Adrenal gland (tissue), 9 donors: ENCODE measurements at regions not wholly inside any gene's neighbourhood (a gene's known extent, or its start where the extent isn't known, plus 50 kb on each side); places are given as distances from the start of the nearest gene placed in this dataset.

Experiments
- DNase-seq, 7 donors: peaks; one replicate each; pipeline ENCODE4 v3.0.0-alpha.2; 2019 to 2020
- H3K27ac ChIP-seq, 5 donors: fragments of 200-600 bp; sonication (generic) in 4 of 5; 1 replicate in 3 of 5; 2 replicates in 2 of 5; pipeline versions ENCODE4 v1.5.1 to v1.8.0; 2016 to 2020; ENCODE audit warnings: mild to moderate bottlenecking in 1 of 5
- H3K27me3 ChIP-seq: fragments of 200-600 bp; 2 replicates; pipeline ENCODE4 v1.8.0; 2021
- H3K36me3 ChIP-seq, 2 donors: fragments of 200-600 bp; replicated peaks in 1 of 2; 1 replicate in 1 of 2; 2 replicates in 1 of 2; pipeline versions ENCODE4 v1.5.1 to v1.8.0; 2018 to 2022
- H3K4me1 ChIP-seq, 2 donors: fragments of 200-600 bp; replicated peaks in 1 of 2; 1 replicate in 1 of 2; 2 replicates in 1 of 2; pipeline versions ENCODE4 v1.5.1 to v1.8.0; 2018 to 2021
- H3K4me3 ChIP-seq, 4 donors: fragments of 200-600 bp; sonication (generic) in 3 of 4; one replicate each; pipeline ENCODE4 v1.5.1; 2016 to 2018
- H3K9me3 ChIP-seq, 3 donors: fragments of 200-600 bp; sonication (generic) in 1 of 3; replicated peaks in 1 of 3; 1 replicate in 2 of 3; 2 replicates in 1 of 3; pipeline versions ENCODE4 v1.5.1 to v1.8.0; 2016 to 2021
- POLR2A ChIP-seq, 2 donors: fragments of 450-650 bp; IDR thresholded peaks; one replicate each; pipeline ENCODE4 v1.6.1; 2017; ENCODE audit warnings: antibody characterized with exemption in 2 of 2, mild to moderate bottlenecking in 2 of 2, moderate library complexity in 1 of 2
- WGBS, 4 donors: extraction: QIAGEN DNeasy Blood & Tissue Kit in 2 of 4; methylation state at CpG; one replicate each; pipeline versions ENCODE4 v1.1.5 to v1.1.7; 2013 to 2017; 5-methylcytosine and 5-hydroxymethylcytosine counted together
- intact Hi-C, 2 donors: fragments of 100-400 bp; cut with DNase I; formaldehyde crosslinking; loops; one replicate each; pipeline versions ENCODE4 v1.14.1 to v1.15.0; 2022 to 2023
- TF ChIP-seq, protein P1 (sequence below), 6 experiments: fragments of 450-650 bp in 4 of 6; fragments of 200-600 bp in 2 of 6; sonication (generic) in 1 of 6; IDR thresholded peaks; 1 replicate in 5 of 6; 2 replicates in 1 of 6; pipeline versions ENCODE4 v1.5.1 to v1.8.0; 2016 to 2021; ENCODE audit warnings: antibody characterized with exemption in 6 of 6, mild to moderate bottlenecking in 2 of 6, moderate library complexity in 1 of 6
- donor health status: healthy with polysubstance abuse.
- donor health status: Bipolar disorder and iron deficiency.
- donor health status: DM: yes; HTN: yes; CAD: no.
- donor health status: DM: no; HTN: no; CAD: no.
- donor health status: DM: no; HTN: no; CAD: no.

- Histone ChIP-seq H3K27me3 (no peaks in the 10 kb centered on the region), H3K27ac (no peak overlapping the region), H3K36me3 (no peaks in the 10 kb centered on the region), H3K4me1 (no peaks in the 10 kb centered on the region), H3K4me3 (no peak overlapping the region), H3K9me3 (no peaks in the 10 kb centered on the region)
- no peak for TF ChIP-seq POLR2A (IDR thresholded peaks at IDR 0.05)
- TF ChIP-seq, protein P1, sequence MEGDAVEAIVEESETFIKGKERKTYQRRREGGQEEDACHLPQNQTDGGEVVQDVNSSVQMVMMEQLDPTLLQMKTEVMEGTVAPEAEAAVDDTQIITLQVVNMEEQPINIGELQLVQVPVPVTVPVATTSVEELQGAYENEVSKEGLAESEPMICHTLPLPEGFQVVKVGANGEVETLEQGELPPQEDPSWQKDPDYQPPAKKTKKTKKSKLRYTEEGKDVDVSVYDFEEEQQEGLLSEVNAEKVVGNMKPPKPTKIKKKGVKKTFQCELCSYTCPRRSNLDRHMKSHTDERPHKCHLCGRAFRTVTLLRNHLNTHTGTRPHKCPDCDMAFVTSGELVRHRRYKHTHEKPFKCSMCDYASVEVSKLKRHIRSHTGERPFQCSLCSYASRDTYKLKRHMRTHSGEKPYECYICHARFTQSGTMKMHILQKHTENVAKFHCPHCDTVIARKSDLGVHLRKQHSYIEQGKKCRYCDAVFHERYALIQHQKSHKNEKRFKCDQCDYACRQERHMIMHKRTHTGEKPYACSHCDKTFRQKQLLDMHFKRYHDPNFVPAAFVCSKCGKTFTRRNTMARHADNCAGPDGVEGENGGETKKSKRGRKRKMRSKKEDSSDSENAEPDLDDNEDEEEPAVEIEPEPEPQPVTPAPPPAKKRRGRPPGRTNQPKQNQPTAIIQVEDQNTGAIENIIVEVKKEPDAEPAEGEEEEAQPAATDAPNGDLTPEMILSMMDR (IDR thresholded peaks at IDR 0.05), result no peak
- no peak for DNase-seq
- intact Hi-C loops, result no loop called here
Observed at GRCh38 chr2:164146441-164146840, 410.6 kb upstream of the FIGN start.

- no peaks in the 10 kb centered on the region for H3K36me3 ChIP-seq
- WGBS, 4 donors, result 57 to 74% (median 70%) methylated on average over 3 of the region's 3 CpGs
- TF ChIP-seq POLR2A (IDR thresholded peaks at IDR 0.05), result no peak
- TF ChIP-seq, protein P1 (IDR thresholded peaks at IDR 0.05), result no peak
- intact Hi-C loops, result no loop called here
- DNase-seq, result no peak
- H3K27me3 ChIP-seq, result no peaks in the 10 kb centered on the region
- H3K4me3 ChIP-seq, result no peak overlapping the region
- H3K9me3 ChIP-seq, result no peaks in the 10 kb centered on the region
- H3K4me1 ChIP-seq, result no peaks in the 10 kb centered on the region
- H3K27ac ChIP-seq, result no peak overlapping the region
Observed at GRCh38 chr2:164145093-164145987, 409.5 kb upstream of the FIGN start.

GRCh38 chr2:164143183-164143930 is 407.5 kb upstream of the FIGN start:
- WGBS, 4 donors, result 88 to 94% (median 90%) methylated on average over 11 to 29 of the region's 29 CpGs
- TF ChIP-seq, protein P1 (IDR thresholded peaks at IDR 0.05), result no peak
- no peak for TF ChIP-seq POLR2A (IDR thresholded peaks at IDR 0.05)

DNA sequence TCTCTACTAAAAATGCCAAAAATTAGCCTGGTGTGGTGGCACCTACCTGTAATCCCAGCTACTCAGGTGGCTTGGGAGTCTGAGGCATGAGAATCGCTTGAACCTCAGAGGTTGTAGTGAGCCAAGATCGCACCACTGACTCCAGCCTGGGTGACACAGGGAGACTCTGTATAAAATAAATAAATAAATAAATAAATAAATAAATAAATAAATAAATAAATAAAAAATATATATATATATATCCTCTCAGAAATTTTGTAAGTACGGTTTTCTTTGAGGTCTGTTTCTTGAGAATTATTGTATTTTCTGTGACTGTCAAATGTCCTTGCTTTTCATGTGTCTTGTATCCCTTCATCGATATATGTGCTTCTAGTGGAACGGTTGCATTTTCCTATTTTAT is 406.9 kb upstream of the FIGN start:
- WGBS, 4 donors, result 90 to 94% (median 93%) methylated on average over 5 of the region's 5 CpGs
- intact Hi-C loops, result no loop called here

More at GRCh38 chr2:164143183-164143930, 407.5 kb upstream of the FIGN start:
- no peak overlapping the region for H3K27ac ChIP-seq
- no peaks in the 10 kb centered on the region for H3K27me3 ChIP-seq
- no peaks in the 10 kb centered on the region for H3K36me3 ChIP-seq
- no peaks in the 10 kb centered on the region for H3K4me1 ChIP-seq
- intact Hi-C loops, result no loop called here
- no peak overlapping the region for H3K4me3 ChIP-seq
- DNase-seq, result no peak
- H3K9me3 ChIP-seq, result no peaks in the 10 kb centered on the region

More for the DNA sequence above, 406.9 kb upstream of the FIGN start:
- Histone ChIP-seq H3K27ac (no peak overlapping the region), H3K27me3 (no peaks in the 10 kb centered on the region), H3K9me3 (no peaks in the 10 kb centered on the region), H3K4me3 (no peak overlapping the region), H3K36me3 (no peaks in the 10 kb centered on the region), H3K4me1 (no peaks in the 10 kb centered on the region)
- TF ChIP-seq, protein P1 (IDR thresholded peaks at IDR 0.05), result no peak
- no peak for TF ChIP-seq POLR2A (IDR thresholded peaks at IDR 0.05)
- DNase-seq, result no peak
